Thyroid gland (tissue), 4 donors: ENCODE measurements at regions not wholly inside any gene's neighbourhood (a gene's known extent, or its start where the extent isn't known, plus 50 kb on each side); places are given as distances from the start of the nearest gene placed in this dataset.

Experiments
- DNase-seq, 2 donors: peaks; one replicate each; pipeline ENCODE4 v3.0.0-alpha.2; 2019
- H3K27ac ChIP-seq, 3 donors: fragments of 200-600 bp; sonication (generic); 1 replicate in 2 of 3; 2 replicates in 1 of 3; pipeline ENCODE4 v1.5.1; 2016 to 2019; ENCODE audit warnings: mild to moderate bottlenecking in 1 of 3, moderate library complexity in 1 of 3
- H3K27me3 ChIP-seq: fragments of 200-600 bp; sonication (generic); one replicate; pipeline ENCODE4 v1.5.1; 2019
- H3K36me3 ChIP-seq, 2 donors: fragments of 200-600 bp; sonication (generic); one replicate each; pipeline ENCODE4 v1.5.1; 2016 to 2019
- H3K4me1 ChIP-seq, 2 donors: fragments of 200-600 bp; sonication (generic); one replicate each; pipeline ENCODE4 v1.5.1; 2017 to 2019
- H3K4me3 ChIP-seq, 3 donors: fragments of 200-600 bp; sonication (generic); replicated peaks in 1 of 3; 1 replicate in 2 of 3; 2 replicates in 1 of 3; pipeline ENCODE4 v1.5.1; 2016; ENCODE audit warnings: mild to moderate bottlenecking in 1 of 3
- H3K9me3 ChIP-seq: fragments of 200-600 bp; sonication (generic); one replicate; pipeline ENCODE4 v1.5.1; 2017
- CTCF ChIP-seq, 6 experiments: fragments of 200-600 bp in 3 of 6; fragments of 450-650 bp in 3 of 6; sonication (generic) in 3 of 6; IDR thresholded peaks; one replicate each; pipeline ENCODE4 v1.5.1; 2016 to 2019; ENCODE audit warnings: antibody characterized with exemption in 6 of 6, mild to moderate bottlenecking in 2 of 6, inconsistent platforms in 1 of 6, moderate library complexity in 1 of 6
- POLR2A ChIP-seq, 2 donors: fragments of 450-650 bp; IDR thresholded peaks; one replicate each; pipeline ENCODE4 v1.6.1; 2017; ENCODE audit warnings: antibody characterized with exemption in 2 of 2, mild to moderate bottlenecking in 2 of 2, moderate library complexity in 1 of 2
- WGBS, 2 donors: methylation state at CpG; one replicate each; pipeline ENCODE4 v1.1.5; 2017; 5-methylcytosine and 5-hydroxymethylcytosine counted together
- intact Hi-C: fragments of 100-400 bp; cut with DNase I; formaldehyde crosslinking; loops from one replicate; pipeline ENCODE4 v1.15.1; 2023

GRCh38 chr11:23990346-23991164, 506.3 kb upstream of the LUZP2 start:
- intact Hi-C loops = no loop called here
- Histone ChIP-seq H3K27me3 (no peaks in the 10 kb centered on the region), H3K4me3 (no peak overlapping the region), H3K4me1 (no peaks in the 10 kb centered on the region), H3K36me3 (no peaks in the 10 kb centered on the region), H3K27ac (no peak overlapping the region), H3K9me3 (no peaks in the 10 kb centered on the region)
- WGBS, 2 donors = 70 to 86% methylated on average over 2 of the region's 2 CpGs
- no peak for DNase-seq
- TF ChIP-seq CTCF (IDR thresholded peaks at IDR 0.05) = no peak
- TF ChIP-seq POLR2A (IDR thresholded peaks at IDR 0.05) = no peak

DNA sequence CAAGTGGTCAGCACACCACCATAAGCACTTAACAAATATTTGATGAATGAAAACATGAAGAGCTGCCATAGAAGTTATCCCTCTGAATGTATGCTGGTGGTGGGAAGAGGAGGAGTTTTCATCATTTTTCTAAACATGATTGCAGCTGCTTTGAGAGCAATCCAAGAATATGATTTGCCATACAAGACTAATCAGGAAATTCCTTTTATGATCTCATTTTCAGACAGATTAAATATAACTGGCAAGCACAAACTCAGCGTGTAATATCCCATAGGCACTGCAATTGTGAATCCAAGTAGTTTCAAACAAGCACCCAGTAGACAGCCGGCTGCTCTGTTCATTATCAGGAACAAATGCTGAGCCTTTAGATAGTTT, 505.7 kb upstream of the LUZP2 start:
- Histone ChIP-seq H3K4me3 (no peak overlapping the region), H3K27ac (no peak overlapping the region), H3K4me1 (no peaks in the 10 kb centered on the region), H3K36me3 (no peaks in the 10 kb centered on the region), H3K27me3 (no peaks in the 10 kb centered on the region), H3K9me3 (no peaks in the 10 kb centered on the region)
- TF ChIP-seq CTCF (IDR thresholded peaks at IDR 0.05) (no peak), POLR2A (IDR thresholded peaks at IDR 0.05) (no peak)
- WGBS, 2 donors = 66 to 76% methylated on average over 2 of the region's 2 CpGs
- intact Hi-C loops = no loop called here
- DNase-seq = no peak

- no peak for TF ChIP-seq POLR2A (IDR thresholded peaks at IDR 0.05)
- no peak for TF ChIP-seq CTCF (IDR thresholded peaks at IDR 0.05)
- intact Hi-C loops = no loop called here
- Histone ChIP-seq H3K9me3 (no peaks in the 10 kb centered on the region), H3K27ac (no peak overlapping the region), H3K4me3 (no peak overlapping the region), H3K36me3 (no peaks in the 10 kb centered on the region), H3K4me1 (no peaks in the 10 kb centered on the region), H3K27me3 (no peaks in the 10 kb centered on the region)
- DNase-seq = no peak
These were observed 501.0 kb upstream of the LUZP2 start for GRCh38 chr11:23995891-23996290.

DNA sequence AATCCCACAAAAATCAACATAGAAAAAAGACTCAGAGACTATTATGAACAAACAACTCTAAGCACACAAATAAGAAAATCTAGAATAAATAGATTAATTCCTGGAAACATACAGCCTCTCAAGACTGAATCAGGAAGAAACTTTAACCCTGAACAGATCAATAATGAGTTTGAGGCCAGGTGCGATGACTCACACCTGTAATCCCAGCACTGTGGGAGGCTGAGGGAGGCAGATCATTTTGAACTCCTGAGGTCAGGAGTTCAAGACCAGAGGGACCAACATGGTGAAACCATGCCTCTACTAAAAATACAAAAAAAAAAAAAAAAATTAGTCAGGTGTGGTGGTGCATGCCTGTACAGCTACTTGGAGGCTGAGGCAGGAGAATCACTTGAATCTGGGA, 499.5 kb upstream of the LUZP2 start:
- TF ChIP-seq POLR2A (IDR thresholded peaks at IDR 0.05) = no peak
- TF ChIP-seq CTCF (IDR thresholded peaks at IDR 0.05) = no peak
- no peaks in the 10 kb centered on the region for H3K9me3 ChIP-seq
- no peaks in the 10 kb centered on the region for H3K36me3 ChIP-seq
- H3K4me1 ChIP-seq = no peaks in the 10 kb centered on the region
- WGBS, 2 donors = 97 to 100% methylated on average over 1 of the region's 1 CpG
- H3K4me3 ChIP-seq = no peak overlapping the region
- DNase-seq = no peak
- no peaks in the 10 kb centered on the region for H3K27me3 ChIP-seq
- no peak overlapping the region for H3K27ac ChIP-seq
- intact Hi-C loops = no loop called here

- H3K9me3 ChIP-seq = no peaks in the 10 kb centered on the region
- no peak for DNase-seq
- no peaks in the 10 kb centered on the region for H3K4me1 ChIP-seq
- no peaks in the 10 kb centered on the region for H3K36me3 ChIP-seq
- no peak for TF ChIP-seq POLR2A (IDR thresholded peaks at IDR 0.05)
- no peak for TF ChIP-seq CTCF (IDR thresholded peaks at IDR 0.05)
- intact Hi-C loops = no loop called here
- H3K4me3 ChIP-seq = no peak overlapping the region
- H3K27me3 ChIP-seq = no peaks in the 10 kb centered on the region
- no peak overlapping the region for H3K27ac ChIP-seq
These were observed 491.5 kb upstream of the LUZP2 start for GRCh38 chr11:24005202-24005876.
